SK-N-SH treated with all-trans-retinoic acid at 6 μM for 48 hours (cell line): ENCODE measurements at regions not wholly inside any gene's neighbourhood (a gene's known extent, or its start where the extent isn't known, plus 50 kb on each side); places are given as distances from the start of the nearest gene placed in this dataset.

Experiments
- ATAC-seq: fragments of 200-7000 bp; cut with Tn5 transposase; 3 replicates; pipeline ENCODE4 v1.9.1; 2020; ENCODE audit warnings: mild to moderate bottlenecking, moderate library complexity
- ARNTL ChIP-seq: fragments of 450-650 bp; formaldehyde crosslinking; IDR thresholded peaks from 2 replicates; pipeline ENCODE4 v1.5.0; 2020; ENCODE audit warnings: low read depth, mild to moderate bottlenecking, moderate library complexity, borderline replicate concordance
- BACH2 ChIP-seq: fragments of 250-450 bp; sonication (Bioruptor Pico); IDR thresholded peaks from 2 replicates; pipeline ENCODE4 v1.9.0; 2021; ENCODE audit warnings: mild to moderate bottlenecking, borderline replicate concordance
- CSDC2 ChIP-seq: fragments of 250-450 bp; sonication (Bioruptor Pico); IDR thresholded peaks from 2 replicates; pipeline ENCODE4 v1.5.0; 2020; ENCODE audit warnings: mild to moderate bottlenecking, moderate library complexity
- CSRNP3 ChIP-seq: fragments of 250-450 bp; sonication (Bioruptor Pico); IDR thresholded peaks from 2 replicates; pipeline ENCODE4 v1.5.1; 2021; ENCODE audit warnings: mild to moderate bottlenecking, moderate library complexity
- ESRRG ChIP-seq: fragments of 250-450 bp; sonication (Bioruptor Pico); IDR thresholded peaks from 2 replicates; pipeline ENCODE4 v1.6.1; 2021; ENCODE audit warnings: mild to moderate bottlenecking
- GLIS3 ChIP-seq: fragments of 250-450 bp; sonication (Bioruptor Pico); IDR thresholded peaks from 2 replicates; pipeline ENCODE4 v1.5.0; 2020; ENCODE audit warnings: mild to moderate bottlenecking, moderate library complexity
- ISL1 ChIP-seq: fragments of 250-450 bp; sonication (Bioruptor Pico); IDR thresholded peaks from 2 replicates; pipeline ENCODE4 v2.1.2; 2022; ENCODE audit warnings: mild to moderate bottlenecking, moderate library complexity
- PPARA ChIP-seq: fragments of 250-450 bp; sonication (Bioruptor Pico); IDR thresholded peaks from 2 replicates; pipeline ENCODE4 v1.5.0; 2020; ENCODE audit warnings: mild to moderate bottlenecking, borderline replicate concordance
- RARB ChIP-seq: fragments of 250-450 bp; sonication (Bioruptor Pico); IDR thresholded peaks from 2 replicates; pipeline ENCODE4 v1.8.0; 2021; ENCODE audit warnings: mild to moderate bottlenecking, moderate library complexity
- SNAI2 ChIP-seq: fragments of 250-450 bp; sonication (Bioruptor Pico); IDR thresholded peaks from 2 replicates; pipeline ENCODE4 v1.5.0; 2020; ENCODE audit warnings: mild to moderate bottlenecking, moderate library complexity
- TOX ChIP-seq: fragments of 250-450 bp; sonication (Bioruptor Pico); IDR thresholded peaks from 2 replicates; pipeline ENCODE4 v1.8.0; 2021; ENCODE audit warnings: mild to moderate bottlenecking, moderate library complexity, borderline replicate concordance
- ZC3H10 ChIP-seq: fragments of 250-450 bp; sonication (Bioruptor Pico); IDR thresholded peaks from 2 replicates; pipeline ENCODE4 v1.5.1; 2021; ENCODE audit warnings: mild to moderate bottlenecking, moderate library complexity
- ZFP3 ChIP-seq: fragments of 250-450 bp; sonication (Bioruptor Pico); IDR thresholded peaks from 2 replicates; pipeline ENCODE4 v1.5.0; 2020; ENCODE audit warnings: mild to moderate bottlenecking, moderate library complexity
- ZNF565 ChIP-seq: fragments of 450-650 bp; formaldehyde crosslinking; conservative IDR thresholded peaks from 2 replicates; pipeline ENCODE4 v1.5.0; 2020; ENCODE audit warnings: low read depth, mild to moderate bottlenecking, moderate library complexity
- ZNF70 ChIP-seq: fragments of 450-650 bp; formaldehyde crosslinking; IDR thresholded peaks from 2 replicates; pipeline ENCODE4 v1.5.0; 2020; ENCODE audit warnings: mild to moderate bottlenecking, moderate library complexity
- ZNF8 ChIP-seq: fragments of 450-650 bp; formaldehyde crosslinking; IDR thresholded peaks from 2 replicates; pipeline ENCODE4 v1.5.0; 2020; ENCODE audit warnings: mild to moderate bottlenecking, moderate library complexity
- TF ChIP-seq, protein P1 (sequence below): fragments of 250-450 bp; sonication (Bioruptor Pico); IDR thresholded peaks from 2 replicates; pipeline ENCODE4 v1.5.1; 2020; ENCODE audit warnings: low read depth, mild to moderate bottlenecking, moderate library complexity
- TF ChIP-seq, protein P2 (sequence below): fragments of 250-450 bp; sonication (Bioruptor Pico); IDR thresholded peaks from 2 replicates; pipeline ENCODE4 v1.8.0; 2021; ENCODE audit warnings: low read depth, mild to moderate bottlenecking, moderate library complexity, borderline replicate concordance
- TF ChIP-seq, protein P3 (sequence below): fragments of 250-450 bp; sonication (Bioruptor Pico); IDR thresholded peaks from 2 replicates; pipeline ENCODE4 v1.8.0; 2020; ENCODE audit warnings: mild to moderate bottlenecking, moderate library complexity, borderline replicate concordance
- TF ChIP-seq, protein P4 (sequence below): fragments of 250-450 bp; sonication (Bioruptor Pico); IDR thresholded peaks from 2 replicates; pipeline ENCODE4 v1.5.0; 2020; ENCODE audit warnings: mild to moderate bottlenecking, moderate library complexity

- TF ChIP-seq SNAI2 (CRISPR knock-in tag) (no peak), CSRNP3 (CRISPR knock-in tag) (peak; percentile 65; the same call in 1 of the 2 replicates), ISL1 (CRISPR knock-in tag) (peak; percentile 96), GLIS3 (CRISPR knock-in tag) (peak; percentile 80), ESRRG (CRISPR knock-in tag) (no peak), ZFP3 (CRISPR knock-in tag) (peak; percentile 38; the same call in 1 of the 2 replicates), CSDC2 (0 out of 2 replicates have a peak, but pooled peaks have one; percentile 29), ZNF565 (CRISPR knock-in tag) (no peak), ZC3H10 (CRISPR knock-in tag) (peak; percentile 70; the same call in 1 of the 2 replicates)
- TF ChIP-seq, protein P1, sequence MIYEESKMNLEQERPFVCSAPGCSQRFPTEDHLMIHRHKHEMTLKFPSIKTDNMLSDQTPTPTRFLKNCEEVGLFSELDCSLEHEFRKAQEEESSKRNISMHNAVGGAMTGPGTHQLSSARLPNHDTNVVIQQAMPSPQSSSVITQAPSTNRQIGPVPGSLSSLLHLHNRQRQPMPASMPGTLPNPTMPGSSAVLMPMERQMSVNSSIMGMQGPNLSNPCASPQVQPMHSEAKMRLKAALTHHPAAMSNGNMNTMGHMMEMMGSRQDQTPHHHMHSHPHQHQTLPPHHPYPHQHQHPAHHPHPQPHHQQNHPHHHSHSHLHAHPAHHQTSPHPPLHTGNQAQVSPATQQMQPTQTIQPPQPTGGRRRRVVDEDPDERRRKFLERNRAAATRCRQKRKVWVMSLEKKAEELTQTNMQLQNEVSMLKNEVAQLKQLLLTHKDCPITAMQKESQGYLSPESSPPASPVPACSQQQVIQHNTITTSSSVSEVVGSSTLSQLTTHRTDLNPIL (CRISPR knock-in tag): peak; percentile 77
- TF ChIP-seq, protein P2, sequence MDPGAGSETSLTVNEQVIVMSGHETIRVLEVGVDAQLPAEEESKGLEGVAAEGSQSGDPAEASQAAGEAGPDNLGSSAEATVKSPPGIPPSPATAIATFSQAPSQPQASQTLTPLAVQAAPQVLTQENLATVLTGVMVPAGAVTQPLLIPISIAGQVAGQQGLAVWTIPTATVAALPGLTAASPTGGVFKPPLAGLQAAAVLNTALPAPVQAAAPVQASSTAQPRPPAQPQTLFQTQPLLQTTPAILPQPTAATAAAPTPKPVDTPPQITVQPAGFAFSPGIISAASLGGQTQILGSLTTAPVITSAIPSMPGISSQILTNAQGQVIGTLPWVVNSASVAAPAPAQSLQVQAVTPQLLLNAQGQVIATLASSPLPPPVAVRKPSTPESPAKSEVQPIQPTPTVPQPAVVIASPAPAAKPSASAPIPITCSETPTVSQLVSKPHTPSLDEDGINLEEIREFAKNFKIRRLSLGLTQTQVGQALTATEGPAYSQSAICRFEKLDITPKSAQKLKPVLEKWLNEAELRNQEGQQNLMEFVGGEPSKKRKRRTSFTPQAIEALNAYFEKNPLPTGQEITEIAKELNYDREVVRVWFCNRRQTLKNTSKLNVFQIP (CRISPR knock-in tag): no peak
- peak; percentile 49 for ATAC-seq
Observed at GRCh38 chr2:184041077-184041476, 557.3 kb upstream of the ZNF804A start.

DNA sequence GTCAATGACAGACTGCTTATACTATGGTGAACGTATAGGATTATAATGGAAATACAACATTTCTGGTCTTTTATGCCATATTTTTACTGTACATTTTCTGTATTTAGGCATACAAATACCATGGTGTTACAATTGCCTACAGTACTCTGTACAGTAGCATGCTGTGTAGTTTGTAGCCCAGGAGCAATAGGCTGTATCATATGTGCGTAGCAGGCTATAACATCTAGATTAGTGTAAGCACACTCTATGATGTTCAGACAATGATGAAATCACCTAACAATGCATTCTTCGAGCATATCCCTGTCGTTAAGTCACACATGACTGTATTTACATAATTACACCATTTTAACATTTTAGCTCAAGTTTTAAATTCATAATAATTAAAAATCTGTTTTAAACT lies 556.6 kb upstream of the ZNF804A start:
- no peak for ATAC-seq
- TF ChIP-seq, protein P3, sequence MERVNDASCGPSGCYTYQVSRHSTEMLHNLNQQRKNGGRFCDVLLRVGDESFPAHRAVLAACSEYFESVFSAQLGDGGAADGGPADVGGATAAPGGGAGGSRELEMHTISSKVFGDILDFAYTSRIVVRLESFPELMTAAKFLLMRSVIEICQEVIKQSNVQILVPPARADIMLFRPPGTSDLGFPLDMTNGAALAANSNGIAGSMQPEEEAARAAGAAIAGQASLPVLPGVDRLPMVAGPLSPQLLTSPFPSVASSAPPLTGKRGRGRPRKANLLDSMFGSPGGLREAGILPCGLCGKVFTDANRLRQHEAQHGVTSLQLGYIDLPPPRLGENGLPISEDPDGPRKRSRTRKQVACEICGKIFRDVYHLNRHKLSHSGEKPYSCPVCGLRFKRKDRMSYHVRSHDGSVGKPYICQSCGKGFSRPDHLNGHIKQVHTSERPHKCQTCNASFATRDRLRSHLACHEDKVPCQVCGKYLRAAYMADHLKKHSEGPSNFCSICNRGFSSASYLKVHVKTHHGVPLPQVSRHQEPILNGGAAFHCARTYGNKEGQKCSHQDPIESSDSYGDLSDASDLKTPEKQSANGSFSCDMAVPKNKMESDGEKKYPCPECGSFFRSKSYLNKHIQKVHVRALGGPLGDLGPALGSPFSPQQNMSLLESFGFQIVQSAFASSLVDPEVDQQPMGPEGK (CRISPR knock-in tag): no peak
- TF ChIP-seq ESRRG (CRISPR knock-in tag): no peak

DNA sequence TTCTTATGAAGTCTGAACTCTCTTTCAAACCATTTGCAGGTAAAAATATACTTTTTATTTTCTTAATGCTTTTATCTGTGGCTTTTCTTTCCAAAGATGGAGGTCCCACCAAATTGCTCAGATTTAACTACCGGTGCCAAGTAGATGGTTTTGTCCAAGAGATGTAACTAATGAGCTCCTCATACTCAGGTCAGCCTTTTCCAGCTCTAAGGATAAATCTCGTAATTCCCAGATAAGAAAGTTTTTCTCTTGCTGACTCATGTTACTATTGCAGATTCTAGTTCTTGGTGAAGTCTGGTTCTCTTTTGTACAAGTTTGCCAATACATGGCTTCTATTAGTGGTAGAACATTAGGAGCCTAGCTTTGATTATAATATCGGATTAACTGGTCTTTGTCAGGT lies 550.8 kb upstream of the ZNF804A start:
- TF ChIP-seq ZNF70 (CRISPR knock-in tag) (no peak), TOX (CRISPR knock-in tag) (no peak), RARB (CRISPR knock-in tag) (no peak), ESRRG (CRISPR knock-in tag) (no peak), BACH2 (no peak)
- no peak for ATAC-seq

GRCh38 chr2:184049566-184049965 lies 548.8 kb upstream of the ZNF804A start:
- TF ChIP-seq, protein P2 (CRISPR knock-in tag): no peak
- TF ChIP-seq CSDC2 (no peak), SNAI2 (CRISPR knock-in tag) (no peak), ZNF8 (CRISPR knock-in tag) (no peak), PPARA (CRISPR knock-in tag) (no peak), ESRRG (CRISPR knock-in tag) (no peak), ARNTL (CRISPR knock-in tag) (no peak), TOX (CRISPR knock-in tag) (no peak), ZC3H10 (CRISPR knock-in tag) (no peak), BACH2 (no peak)
- TF ChIP-seq, protein P3 (CRISPR knock-in tag): no peak
- TF ChIP-seq, protein P4, sequence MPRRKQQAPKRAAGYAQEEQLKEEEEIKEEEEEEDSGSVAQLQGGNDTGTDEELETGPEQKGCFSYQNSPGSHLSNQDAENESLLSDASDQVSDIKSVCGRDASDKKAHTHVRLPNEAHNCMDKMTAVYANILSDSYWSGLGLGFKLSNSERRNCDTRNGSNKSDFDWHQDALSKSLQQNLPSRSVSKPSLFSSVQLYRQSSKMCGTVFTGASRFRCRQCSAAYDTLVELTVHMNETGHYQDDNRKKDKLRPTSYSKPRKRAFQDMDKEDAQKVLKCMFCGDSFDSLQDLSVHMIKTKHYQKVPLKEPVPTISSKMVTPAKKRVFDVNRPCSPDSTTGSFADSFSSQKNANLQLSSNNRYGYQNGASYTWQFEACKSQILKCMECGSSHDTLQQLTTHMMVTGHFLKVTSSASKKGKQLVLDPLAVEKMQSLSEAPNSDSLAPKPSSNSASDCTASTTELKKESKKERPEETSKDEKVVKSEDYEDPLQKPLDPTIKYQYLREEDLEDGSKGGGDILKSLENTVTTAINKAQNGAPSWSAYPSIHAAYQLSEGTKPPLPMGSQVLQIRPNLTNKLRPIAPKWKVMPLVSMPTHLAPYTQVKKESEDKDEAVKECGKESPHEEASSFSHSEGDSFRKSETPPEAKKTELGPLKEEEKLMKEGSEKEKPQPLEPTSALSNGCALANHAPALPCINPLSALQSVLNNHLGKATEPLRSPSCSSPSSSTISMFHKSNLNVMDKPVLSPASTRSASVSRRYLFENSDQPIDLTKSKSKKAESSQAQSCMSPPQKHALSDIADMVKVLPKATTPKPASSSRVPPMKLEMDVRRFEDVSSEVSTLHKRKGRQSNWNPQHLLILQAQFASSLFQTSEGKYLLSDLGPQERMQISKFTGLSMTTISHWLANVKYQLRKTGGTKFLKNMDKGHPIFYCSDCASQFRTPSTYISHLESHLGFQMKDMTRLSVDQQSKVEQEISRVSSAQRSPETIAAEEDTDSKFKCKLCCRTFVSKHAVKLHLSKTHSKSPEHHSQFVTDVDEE (CRISPR knock-in tag): no peak
- ATAC-seq: no peak
